Germinal center (tissue), 1 donor: ENCODE measurements at regions not wholly inside any gene's neighbourhood (a gene's known extent, or its start where the extent isn't known, plus 50 kb on each side); places are given as distances from the start of the nearest gene placed in this dataset.
"Not testable (repeated sequence)": the region's sequence is repeated elsewhere in the genome, so short reads cannot be mapped to it uniquely, and the experiment has no call there.

Source experiments
- DNase-seq: peaks from one replicate; pipeline ENCODE4 v3.0.0; 2012; ENCODE audit warnings: mixed read lengths, low spot score

DNA sequence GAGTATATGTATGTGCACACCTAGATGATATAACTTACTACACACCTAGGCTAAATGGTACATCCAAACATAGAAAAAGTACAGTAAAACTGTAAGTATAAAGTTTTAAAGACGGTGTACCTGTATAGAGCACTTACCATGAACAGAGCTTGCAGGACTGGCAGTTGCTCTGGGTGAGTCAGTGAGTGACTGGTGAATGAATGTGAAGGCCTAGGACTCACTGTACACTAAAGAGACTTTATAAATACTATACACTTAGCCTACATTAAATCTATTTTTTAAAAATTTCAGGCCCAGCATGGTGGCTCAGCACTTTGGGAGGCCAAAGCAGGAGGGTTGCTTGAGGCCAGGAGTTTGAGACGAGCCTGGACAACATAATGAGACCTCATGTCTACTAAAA, 195.3 kb downstream of the FZD1 start:
- DNase-seq = no peak

DNA sequence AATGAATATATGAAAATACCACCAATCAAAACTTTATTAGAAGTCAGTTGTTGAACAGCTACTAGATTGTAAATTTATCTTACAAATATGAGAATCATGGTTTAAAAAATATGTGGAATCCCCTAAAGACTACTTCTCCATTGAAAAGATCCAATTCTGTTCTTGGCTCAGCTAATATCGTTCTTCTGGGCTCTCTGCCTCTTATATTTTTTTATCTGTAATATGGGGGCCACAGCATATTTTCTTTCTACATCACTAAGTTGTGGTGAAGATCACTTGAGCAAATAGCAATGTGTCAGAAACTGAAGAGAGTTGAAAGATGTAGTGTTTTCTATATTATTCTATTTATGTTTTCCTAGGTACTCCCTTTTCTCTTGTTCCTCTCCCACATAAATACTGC, 198.1 kb downstream of the FZD1 start:
- DNase-seq = no peak

DNA sequence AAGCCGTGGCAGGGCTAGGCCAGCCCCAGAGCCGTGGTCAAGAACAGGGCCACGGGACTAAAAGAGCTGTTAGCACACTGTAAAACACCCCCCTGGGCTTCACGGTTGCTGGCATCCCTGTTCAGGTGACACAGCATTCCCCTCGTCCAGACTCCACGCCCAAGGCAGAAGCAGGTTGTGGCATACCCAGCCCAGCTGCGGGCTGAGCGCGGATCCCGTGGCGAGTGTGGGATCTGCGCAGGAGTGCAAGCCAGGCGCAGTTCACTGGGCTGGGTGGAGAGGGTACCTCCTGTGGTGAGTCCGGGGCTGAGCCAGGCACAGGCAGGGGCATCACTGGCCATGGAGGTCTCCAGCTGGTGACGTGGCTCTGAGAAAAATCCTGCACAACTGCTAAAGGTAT, 199.1 kb downstream of the FZD1 start:
- DNase-seq = no peak

DNA sequence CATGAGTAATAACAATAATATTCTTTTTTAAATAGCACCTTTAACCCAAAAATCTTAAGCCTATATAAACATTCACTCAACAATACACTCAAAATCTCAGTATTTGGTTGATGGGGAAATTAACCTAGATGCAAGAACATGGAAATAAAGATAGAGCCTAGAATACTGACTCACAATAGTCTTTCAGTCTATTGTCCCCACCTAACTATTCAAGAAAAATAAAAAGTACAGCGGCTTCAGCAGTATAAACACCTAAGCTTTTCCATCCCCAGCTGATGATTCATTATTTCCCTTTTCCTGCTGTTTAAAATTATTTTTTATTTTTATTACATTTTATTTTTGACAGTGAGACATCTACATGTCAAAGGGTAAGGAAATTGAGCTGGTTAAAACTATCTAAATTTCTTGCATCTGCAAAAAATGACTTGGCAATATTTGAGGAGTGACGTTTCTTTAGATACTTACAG, 201.4 kb downstream of the FZD1 start:
- no peak for DNase-seq

DNA sequence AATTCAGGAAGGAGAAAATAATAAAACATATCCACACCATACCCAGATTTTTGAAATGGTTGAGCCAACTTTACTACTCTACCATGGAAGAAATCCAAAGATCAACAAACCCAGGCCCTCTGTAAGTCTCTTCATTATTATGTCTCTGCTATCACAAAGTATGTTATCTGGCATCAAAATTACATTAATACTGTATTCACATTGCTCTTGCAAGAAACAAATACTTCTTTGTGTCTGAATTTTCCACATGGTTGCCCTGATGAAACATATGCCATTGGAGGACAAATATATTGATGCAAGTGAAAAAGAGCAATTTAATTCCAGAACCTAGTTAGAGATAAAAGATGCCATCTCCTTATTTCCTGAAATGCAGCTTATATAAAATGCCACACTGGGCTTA, 204.0 kb downstream of the FZD1 start:
- no peak for DNase-seq

DNA sequence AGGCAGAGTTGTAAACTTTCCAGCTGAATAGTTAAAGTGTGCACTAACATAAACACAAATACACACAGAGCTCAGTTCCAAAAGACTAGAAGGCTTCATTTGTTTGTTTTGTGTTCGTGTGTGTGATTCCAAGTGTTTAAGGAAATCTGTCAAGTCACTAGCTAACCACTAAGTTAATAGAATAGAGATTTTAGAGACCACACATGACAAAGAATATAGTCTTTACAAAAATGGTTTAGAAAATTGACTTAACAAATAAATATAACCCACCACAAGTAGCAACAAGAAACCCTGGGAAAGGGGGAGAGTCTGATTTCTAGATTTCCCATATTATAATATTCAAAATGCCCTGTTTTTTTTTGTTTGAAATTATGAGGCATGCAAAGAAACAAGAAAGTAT, 209.4 kb downstream of the FZD1 start:
- no peak for DNase-seq

DNA sequence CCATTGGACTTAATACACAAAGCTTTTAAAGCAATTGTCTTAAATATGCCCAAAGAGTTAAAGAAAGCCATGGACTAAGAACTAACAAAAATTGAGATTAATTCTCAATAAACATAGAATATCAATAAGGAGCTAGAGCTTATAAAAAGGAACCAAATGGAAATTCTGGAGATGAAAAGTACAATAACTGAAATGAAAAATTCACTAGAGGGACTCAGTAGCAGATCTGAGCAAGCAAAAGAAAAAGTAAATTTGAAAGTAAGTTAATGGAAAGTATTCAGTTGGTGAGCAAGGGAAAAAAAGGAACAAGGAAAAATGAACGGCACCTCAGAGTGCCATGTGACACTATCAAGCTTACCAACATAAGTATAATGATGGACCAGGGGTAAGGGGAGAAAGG, 209.8 kb downstream of the FZD1 start:
- no peak for DNase-seq

DNA sequence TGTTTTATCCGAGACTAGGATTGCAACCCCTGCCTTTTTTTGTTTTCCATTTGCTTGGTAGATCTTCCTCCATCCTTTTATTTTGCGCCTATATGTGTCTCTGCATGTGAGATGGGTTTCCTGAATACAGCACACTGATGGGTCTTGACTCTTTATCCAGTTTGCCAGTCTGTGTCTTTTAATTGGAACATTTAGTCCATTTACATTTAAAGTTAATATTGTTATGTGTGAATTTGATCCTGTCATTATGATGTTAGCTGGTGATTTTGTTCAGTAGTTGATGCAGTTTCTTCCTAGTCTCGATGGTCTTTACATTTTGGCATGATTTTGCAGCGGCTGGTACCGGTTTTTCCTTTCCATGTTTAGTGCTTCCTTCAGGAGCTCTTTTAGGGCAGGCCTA, 216.2 kb downstream of the FZD1 start:
- DNase-seq = not testable (repeated sequence)

DNA sequence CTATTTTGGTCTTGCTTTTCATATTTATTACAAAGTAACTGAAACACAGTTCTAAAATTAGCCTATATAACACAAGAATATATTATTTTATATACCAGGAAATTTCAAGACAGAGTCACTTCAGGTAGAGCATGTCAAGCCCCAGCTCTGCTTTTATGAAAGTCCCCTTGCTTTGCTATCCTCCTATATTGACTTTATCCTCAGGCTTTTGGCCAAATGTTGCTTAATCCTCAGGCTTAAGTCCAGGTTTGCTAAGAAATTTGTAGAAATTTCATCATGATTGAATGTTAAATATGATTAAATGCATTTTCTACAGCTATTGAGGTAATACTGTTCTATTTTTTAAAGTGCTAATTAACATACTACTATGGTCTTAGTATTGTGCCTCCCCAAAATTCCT, 227.6 kb downstream of the FZD1 start:
- no peak for DNase-seq

DNA sequence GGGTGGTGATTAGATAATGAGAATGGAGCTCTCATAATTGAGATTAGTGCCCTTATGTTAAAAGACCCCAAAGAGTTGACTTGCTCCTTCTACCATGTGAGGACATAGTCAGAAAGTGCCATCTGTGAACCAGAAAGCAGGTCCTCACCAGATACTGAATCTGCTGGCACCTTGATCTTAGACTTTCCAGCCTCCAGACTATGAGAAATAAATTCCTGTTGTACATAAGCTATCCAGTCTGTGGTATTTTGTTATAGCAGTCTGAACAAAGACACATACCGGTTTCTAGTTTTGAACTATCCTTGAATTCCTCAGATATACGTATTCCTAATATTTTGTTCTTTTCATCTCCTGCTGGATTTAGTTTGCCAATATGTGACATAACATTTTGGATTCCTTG, 228.1 kb downstream of the FZD1 start:
- DNase-seq = no peak

DNA sequence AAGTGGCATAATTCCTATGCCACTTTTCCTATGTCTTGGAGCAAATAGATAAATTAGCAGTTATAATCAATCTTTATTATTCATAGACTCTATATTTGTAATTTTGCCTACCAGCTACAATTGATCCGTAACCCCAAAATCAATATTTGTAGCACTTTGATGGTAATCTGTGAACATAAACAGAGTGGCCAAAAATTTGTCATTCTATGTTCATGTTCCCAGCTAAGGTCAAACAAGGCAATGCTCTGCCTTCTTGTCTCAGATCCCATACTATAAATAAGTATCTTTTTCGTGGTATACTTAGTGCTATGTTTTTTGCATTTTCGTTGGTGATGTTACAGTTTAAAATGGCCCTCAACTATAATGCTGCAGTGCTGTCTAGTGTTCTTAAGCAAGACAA, 228.5 kb downstream of the FZD1 start:
- no peak for DNase-seq

DNA sequence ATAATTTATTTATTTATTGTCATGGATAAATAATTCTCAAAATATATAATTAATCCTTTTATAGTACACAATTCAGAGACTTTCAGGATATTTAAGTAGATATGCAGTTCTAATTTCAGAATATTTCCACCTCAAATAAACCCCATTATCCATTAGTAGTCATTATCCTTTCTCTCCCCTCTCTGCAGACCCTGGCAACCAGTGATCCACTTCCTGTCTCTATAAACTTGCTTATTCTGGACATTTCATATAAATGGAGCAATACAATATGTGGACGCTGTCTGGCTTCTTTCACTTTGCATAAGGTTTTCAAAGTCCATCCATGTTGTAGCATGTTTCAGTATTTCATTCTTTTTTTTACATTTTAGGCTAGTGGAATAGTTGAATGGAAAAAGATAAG, 230.2 kb downstream of the FZD1 start:
- DNase-seq = no peak

DNA sequence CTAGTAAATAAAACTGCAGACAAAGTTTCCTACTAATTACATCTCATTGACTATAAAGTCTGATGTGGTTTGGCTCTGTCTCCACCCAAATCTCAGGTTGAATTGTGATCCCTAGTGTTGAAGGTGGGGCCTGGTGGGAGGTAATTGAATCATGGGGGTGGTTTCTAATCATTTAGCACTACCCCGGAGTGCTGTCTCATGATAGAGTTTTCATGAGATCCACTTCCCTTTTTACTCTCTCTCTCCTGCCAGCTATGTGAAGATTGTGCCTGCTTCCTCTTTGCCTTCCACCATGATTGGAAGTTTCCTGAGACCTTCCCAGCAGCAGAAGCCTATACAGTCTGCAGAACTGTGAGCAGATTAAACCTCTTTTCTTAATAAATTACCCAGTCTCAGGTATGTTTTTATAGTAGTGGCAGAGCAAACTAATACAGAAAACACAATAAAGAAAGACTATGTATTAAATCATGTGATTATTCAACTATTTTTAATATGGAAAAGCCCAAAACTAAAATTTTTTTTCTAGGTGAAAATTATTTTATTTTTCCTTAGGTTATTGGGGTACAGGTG, 232.1 kb downstream of the FZD1 start:
- no peak for DNase-seq

DNA sequence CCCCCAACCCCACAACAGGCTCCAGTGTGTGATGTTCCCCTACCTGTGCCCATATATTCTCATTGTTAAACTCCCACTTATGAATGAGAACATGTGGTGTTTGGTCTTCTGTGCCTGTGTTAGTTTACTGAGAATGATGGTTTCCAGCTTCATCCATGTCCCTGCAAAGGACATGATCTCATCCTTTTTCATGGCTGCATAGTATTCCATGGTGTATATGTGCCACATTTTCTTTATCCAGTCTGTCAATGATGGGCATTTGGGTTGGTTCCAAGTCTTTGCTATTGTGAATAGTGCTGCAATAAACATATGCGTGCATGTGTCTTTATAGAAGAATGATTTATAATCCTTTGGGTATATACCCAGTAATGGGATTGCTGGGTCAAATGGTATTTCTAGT, 233.0 kb downstream of the FZD1 start:
- not testable (repeated sequence) for DNase-seq

DNA sequence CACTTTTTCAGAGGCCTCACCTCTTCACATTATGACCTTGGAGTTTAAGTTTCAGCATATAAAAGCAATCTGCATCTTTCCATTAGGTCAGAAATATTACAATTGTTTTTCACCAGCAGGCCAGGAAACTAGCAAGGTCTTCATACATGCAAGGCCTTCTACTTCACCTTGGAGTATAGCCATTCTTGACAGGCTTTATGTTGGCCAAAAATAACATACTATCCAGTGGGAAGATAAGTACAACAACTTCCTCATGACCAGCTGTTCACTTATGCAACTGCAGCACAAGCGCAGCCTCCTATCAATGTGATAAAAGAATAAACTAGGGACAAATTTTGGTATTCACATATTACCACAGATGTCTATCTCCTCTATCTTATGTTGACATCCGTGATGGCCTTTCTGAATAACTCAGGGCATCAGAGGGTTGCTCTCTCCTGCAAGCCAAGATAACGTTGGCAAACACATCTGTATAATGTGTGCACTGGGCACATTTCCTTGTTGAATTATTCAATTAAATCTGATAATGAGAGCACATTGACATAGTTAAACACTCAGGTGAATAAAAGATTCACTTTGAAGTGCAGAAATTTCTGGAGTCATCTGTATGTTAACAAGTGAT, 239.8 kb downstream of the FZD1 start:
- DNase-seq = no peak

DNA sequence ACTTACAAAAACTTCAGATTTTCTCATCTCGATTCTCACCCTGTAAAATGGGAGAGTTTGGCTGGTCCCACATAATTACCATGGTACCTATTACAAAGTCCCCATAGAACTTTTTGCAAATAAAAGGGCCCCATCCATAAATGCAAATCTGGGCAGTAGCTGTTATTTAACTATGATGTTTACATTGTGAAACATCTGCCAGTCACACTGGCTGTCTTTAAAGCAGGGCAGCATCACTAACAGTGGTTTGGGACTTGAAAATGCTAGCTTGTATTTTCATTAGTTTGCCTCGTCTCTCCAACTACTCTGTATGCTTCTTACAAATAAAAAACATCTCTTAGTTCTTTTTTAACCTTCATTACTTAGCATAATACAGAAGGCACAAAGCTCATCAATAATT, 240.7 kb downstream of the FZD1 start:
- DNase-seq = no peak

DNA sequence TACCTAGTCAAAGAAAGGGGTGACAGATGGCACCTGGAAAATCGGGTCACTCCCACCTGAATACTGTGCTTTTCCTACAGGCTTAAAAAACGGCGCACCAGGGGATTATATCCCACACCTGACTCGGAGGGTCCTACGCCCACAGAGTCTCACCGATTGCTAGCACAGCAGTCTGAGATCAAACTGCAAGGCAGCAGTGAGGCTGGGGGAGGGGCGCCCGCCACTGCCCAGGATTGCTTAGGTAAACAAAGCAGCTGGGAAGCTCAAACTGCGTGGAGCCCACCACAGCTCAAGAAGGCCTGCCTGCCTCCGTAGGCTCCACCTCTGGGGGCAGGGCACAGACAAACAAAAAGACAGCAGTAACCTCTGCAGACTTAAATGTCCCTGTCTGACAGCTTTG, 242.7 kb downstream of the FZD1 start:
- not testable (repeated sequence) for DNase-seq

DNA sequence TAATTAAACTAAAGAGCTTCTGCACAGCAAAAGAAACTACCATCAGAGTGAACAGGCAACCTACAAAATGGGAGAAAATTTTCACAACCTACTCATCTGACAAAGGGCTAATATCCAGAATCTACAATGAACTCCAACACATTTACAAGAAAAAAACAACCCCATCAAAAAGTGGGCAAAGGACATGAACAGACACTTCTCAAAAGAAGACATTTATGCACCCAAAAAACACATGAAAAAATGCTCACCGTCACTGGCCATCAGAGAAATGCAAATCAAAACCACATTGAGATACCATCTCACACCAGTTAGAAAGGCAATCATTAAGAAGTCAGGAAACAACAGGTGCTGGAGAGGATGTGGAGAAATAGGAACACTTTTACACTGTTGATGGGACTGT, 247.6 kb downstream of the FZD1 start:
- not testable (repeated sequence) for DNase-seq

DNA sequence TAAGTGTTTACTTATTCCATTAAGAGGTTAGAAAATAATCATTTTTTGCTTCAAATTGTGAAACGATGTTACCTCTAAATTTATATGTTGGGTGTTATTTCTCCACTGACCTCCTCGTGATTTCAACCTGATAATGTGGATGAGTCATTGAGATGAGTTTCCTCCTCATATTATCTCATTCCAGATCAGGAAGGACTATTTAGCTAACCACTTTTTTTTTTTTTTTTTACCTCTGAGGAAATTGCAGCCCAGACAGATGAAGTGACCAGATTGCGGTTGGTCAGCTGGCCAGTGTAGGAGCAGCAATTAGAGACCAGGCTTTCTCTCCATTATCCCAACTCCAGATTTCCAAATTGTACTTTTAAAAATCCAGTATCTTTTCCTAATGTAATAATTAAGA, 248.7 kb downstream of the FZD1 start:
- DNase-seq = no peak

DNA sequence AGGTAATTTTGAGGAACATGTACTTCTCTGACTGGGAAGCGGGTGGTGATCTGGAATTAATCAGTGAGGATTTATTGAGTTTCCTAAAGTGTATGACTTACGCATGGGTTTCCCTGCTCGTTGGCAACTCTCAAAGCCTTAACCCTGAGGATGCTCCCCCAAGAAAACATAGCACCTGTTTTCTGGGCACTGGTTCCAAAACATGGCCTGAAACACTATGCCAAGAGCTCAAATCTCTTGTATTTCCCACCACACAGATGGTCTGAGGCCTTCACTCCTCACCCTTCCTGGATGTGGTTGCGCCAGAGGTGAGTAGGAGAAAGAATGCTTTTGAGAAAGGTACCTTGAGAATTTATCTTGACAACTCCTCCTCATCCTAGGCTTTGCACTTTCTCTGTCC, 250.4 kb downstream of the FZD1 start:
- DNase-seq = no peak

DNA sequence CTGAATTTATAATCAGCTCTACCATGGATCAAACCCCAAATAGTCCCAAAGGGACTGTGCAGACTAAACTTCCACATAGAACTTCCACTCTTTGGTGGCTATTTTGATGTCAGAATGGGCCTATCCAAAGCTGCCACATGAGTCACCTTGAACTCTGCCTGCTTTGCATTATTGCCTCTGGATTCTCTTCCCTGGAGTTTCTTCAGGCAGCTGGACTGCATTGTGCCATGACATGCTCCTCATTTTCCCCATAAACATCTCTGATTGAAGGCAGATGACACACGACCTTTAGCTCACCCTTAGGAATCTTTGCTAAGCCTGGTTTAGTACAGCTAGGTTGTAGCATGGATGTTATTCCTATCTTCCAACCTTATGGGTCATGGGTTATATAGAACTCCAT, 251.7 kb downstream of the FZD1 start:
- DNase-seq = no peak

DNA sequence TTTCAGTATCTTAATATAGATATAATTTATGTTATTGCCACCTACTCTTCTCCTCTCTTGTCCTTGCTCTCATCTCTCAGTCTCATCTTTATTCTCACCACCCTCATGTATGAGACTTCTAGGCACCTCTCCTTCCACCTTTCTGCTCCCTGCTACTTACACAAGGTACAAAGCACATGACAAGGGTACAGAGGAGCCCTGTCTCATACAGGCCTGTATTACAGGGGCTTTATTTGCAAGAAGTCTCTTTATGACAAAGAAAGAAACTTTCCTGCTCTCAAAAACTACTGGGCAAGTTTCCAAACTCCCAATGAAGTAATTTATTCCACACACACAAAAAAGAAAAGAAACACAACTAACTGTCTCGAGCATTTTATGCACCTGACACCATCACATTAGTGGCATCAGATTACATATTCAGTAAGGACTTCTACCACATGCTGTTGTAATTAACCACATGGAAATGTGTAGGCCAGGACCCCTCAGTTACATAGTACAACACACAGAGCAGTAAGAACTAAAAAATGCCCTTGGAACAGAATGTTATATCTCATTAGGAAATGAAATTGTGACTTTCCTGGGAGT, 253.1 kb downstream of the FZD1 start:
- no peak for DNase-seq

DNA sequence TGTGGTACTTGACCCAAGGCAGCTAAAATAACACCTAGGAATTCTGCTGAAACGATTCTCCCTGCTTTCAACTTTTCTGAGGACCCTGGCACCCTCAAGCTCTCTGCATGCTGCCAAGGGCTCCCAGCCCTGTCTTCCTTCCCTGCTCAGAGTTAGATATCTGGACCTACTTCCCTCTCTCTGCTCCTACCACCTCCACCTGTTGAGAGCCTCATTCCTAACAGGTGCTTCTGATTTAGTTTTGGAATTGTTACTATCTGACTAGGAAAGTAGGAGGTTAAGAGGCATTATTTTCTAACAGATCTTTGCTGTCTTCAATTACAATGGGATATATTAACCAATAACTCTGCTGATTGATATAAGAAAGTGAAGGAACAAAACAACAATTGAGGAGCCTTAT, 253.8 kb downstream of the FZD1 start:
- DNase-seq = no peak
